HepG2 (cell line): ENCODE measurements at regions not wholly inside any gene's neighbourhood (a gene's known extent, or its start where the extent isn't known, plus 50 kb on each side); places are given as distances from the start of the nearest gene placed in this dataset.

ENCODE experiments used
- MBNL3 ChIP-seq: fragments of 250-450 bp; sonication (Bioruptor Pico); conservative IDR thresholded peaks from 2 replicates; pipeline ENCODE4 v1.8.0; 2022; ENCODE audit warnings: mild to moderate bottlenecking, inconsistent platforms
- RFX5 ChIP-seq: IDR thresholded peaks from 2 replicates; pipeline ENCODE4 v1.6.1; 2011; ENCODE audit warnings: low read depth, low read length, improper control_type of control experiment
- ZFP36 ChIP-seq: fragments of 150-350 bp; IDR thresholded peaks from 2 replicates; pipeline ENCODE4 v1.6.1; 2018; ENCODE audit warnings: borderline replicate concordance, low read length, low read depth; ENCODE audit not compliant: partially characterized antibody
- ZNF501 ChIP-seq: sonication (generic); formaldehyde crosslinking; IDR thresholded peaks from 2 replicates; pipeline ENCODE4 v1.5.1; 2020; ENCODE audit warnings: mild to moderate bottlenecking, moderate library complexity, missing genetic modification reagents
- ZNF768 ChIP-seq: sonication (generic); formaldehyde crosslinking; IDR thresholded peaks from 2 replicates; pipeline ENCODE4 v1.4.0; 2020; ENCODE audit warnings: missing genetic modification reagents
- ZNF839 ChIP-seq: sonication (generic); formaldehyde crosslinking; IDR thresholded peaks from 2 replicates; pipeline ENCODE4 v1.4.0; 2020; ENCODE audit warnings: missing genetic modification reagents, mild to moderate bottlenecking, borderline replicate concordance
- TF ChIP-seq, protein P1 (sequence below), 2 experiments: fragments of 450-650 bp in 1 of 2; sonication (generic) in 1 of 2; formaldehyde crosslinking; IDR thresholded peaks; 2 replicates each; pipeline versions ENCODE4 v1.5.0 to v1.8.0; 2020 to 2022; ENCODE audit warnings: mild to moderate bottlenecking in 1 of 2, missing genetic modification reagents in 1 of 2
- TF ChIP-seq, protein P2 (sequence below): sonication (generic); formaldehyde crosslinking; IDR thresholded peaks from 2 replicates; pipeline ENCODE4 v1.5.0; 2020; ENCODE audit warnings: mild to moderate bottlenecking, missing genetic modification reagents, moderate library complexity

DNA sequence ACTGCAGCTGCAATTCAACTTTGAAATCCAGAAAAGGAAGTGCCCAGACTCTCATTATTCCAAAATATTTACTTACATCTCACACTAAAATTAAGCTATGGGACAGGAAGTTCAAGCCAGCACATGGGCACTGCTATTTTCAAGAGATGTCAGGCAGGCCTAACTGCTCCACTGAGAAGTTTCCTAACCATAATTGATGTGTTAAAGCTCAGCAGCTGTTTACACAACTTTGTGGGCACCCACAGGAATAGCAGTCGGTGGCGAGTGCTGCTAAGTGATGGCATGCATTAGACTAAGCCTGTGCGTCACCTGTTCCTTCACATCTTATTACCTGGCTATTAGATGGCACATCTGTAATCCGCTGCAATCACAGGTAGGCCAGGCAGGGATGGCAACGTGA, 303.3 kb upstream of the DAB1 start:
- TF ChIP-seq, protein P1, sequence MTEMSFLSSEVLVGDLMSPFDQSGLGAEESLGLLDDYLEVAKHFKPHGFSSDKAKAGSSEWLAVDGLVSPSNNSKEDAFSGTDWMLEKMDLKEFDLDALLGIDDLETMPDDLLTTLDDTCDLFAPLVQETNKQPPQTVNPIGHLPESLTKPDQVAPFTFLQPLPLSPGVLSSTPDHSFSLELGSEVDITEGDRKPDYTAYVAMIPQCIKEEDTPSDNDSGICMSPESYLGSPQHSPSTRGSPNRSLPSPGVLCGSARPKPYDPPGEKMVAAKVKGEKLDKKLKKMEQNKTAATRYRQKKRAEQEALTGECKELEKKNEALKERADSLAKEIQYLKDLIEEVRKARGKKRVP (CRISPR knock-in tag; IDR thresholded peaks at IDR 0.05) = no peak
- TF ChIP-seq ZFP36 (no peak), RFX5 (no peak), ZNF501 (CRISPR knock-in tag) (no peak), MBNL3 (no peak), ZNF839 (CRISPR knock-in tag) (no peak), ZNF768 (no peak)
- TF ChIP-seq, protein P2, sequence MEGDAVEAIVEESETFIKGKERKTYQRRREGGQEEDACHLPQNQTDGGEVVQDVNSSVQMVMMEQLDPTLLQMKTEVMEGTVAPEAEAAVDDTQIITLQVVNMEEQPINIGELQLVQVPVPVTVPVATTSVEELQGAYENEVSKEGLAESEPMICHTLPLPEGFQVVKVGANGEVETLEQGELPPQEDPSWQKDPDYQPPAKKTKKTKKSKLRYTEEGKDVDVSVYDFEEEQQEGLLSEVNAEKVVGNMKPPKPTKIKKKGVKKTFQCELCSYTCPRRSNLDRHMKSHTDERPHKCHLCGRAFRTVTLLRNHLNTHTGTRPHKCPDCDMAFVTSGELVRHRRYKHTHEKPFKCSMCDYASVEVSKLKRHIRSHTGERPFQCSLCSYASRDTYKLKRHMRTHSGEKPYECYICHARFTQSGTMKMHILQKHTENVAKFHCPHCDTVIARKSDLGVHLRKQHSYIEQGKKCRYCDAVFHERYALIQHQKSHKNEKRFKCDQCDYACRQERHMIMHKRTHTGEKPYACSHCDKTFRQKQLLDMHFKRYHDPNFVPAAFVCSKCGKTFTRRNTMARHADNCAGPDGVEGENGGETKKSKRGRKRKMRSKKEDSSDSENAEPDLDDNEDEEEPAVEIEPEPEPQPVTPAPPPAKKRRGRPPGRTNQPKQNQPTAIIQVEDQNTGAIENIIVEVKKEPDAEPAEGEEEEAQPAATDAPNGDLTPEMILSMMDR (CRISPR knock-in tag) = no peak
